Stimulated activated naive B cell treated with anti-CD40 and anti-IgM and Interleukin-4, amounts not matched to agents 10 μg/mL and 1 μg/mL and 100 μg/mL, for 72 hours (primary cell): ENCODE measurements at regions not wholly inside any gene's neighbourhood (a gene's known extent, or its start where the extent isn't known, plus 50 kb on each side); places are given as distances from the start of the nearest gene placed in this dataset.
A peak's percentile ranks its signal among the peaks of the same experiment; 100 is the strongest.
"Not testable (repeated sequence)": the region's sequence is repeated elsewhere in the genome, so short reads cannot be mapped to it uniquely, and the experiment has no call there.

ENCODE experiments used
- ATAC-seq, 2 donors: fragments of 150-1000 bp; cut with Tn5 transposase; replicated peaks; 2 replicates each; pipeline ENCODE4 v1.10.0; 2021; ENCODE audit warnings: moderate library complexity in 1 of 2
- DNase-seq: peaks from one replicate; pipeline ENCODE4 v3.0.0; 2021
- H3K27ac Mint-ChIP-seq: one replicate; pipeline ENCODE4 v1.8.0; 2022; ENCODE audit warnings: mild to moderate bottlenecking, mixed read lengths
- H3K27me3 Mint-ChIP-seq, 2 donors: one replicate each; pipeline ENCODE4 v1.8.0; 2022; ENCODE audit warnings: mixed read lengths in 2 of 2
- H3K36me3 Mint-ChIP-seq, 2 donors: one replicate each; pipeline ENCODE4 v1.8.0; 2022; ENCODE audit warnings: mixed read lengths in 2 of 2, mild to moderate bottlenecking in 1 of 2
- H3K4me1 Mint-ChIP-seq, 2 donors: one replicate each; pipeline ENCODE4 v1.8.0; 2022; ENCODE audit warnings: mixed read lengths in 2 of 2, mild to moderate bottlenecking in 1 of 2
- H3K4me3 Mint-ChIP-seq, 2 donors: one replicate each; pipeline ENCODE4 v1.8.0; 2022; ENCODE audit warnings: mild to moderate bottlenecking in 2 of 2, mixed read lengths in 2 of 2, moderate library complexity in 1 of 2
- H3K9me3 Mint-ChIP-seq, 2 donors: one replicate each; pipeline ENCODE4 v1.8.0; 2022; ENCODE audit warnings: mixed read lengths in 2 of 2, mild to moderate bottlenecking in 1 of 2

DNA sequence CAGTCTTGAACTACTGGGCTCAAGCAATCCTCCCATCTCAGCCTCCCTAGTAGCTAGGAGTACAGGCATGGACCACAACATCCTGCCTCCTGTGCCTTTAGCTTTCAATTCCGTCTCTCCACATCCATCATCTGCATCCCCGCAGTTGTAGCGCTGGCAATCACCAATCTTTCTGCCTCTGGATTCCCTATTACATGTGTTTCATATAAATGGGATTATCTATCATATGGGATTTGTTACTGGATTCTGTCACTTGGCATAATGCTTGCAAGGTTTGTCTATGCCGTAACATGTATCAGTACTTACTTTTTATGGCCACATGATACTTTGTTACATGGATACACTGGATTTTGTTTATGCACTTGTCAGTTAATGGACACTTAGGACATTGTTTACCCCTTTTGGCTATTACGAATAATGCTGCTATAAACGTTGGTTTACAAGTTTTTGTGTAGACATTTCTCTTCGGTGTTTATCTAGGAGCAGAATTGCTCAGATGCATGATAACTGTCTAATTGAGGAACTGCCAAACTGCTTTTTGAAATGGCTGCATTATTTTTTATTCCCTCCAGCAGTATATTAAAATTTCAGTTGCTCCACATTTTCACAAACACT lies 1223.9 kb downstream of the FOXD4L5 start:
- Mint-ChIP-seq H3K9me3 (peaks cover 0 to 6% of the 10 kb centered on the region in 2 donors), H3K27ac (no peak overlapping the region), H3K4me1 (no peaks in the 10 kb centered on the region), H3K27me3 (no peaks in the 10 kb centered on the region), H3K36me3 (no peaks in the 10 kb centered on the region), H3K4me3 (no peak overlapping the region)
- ATAC-seq (no peak), DNase-seq (no peak)

DNA sequence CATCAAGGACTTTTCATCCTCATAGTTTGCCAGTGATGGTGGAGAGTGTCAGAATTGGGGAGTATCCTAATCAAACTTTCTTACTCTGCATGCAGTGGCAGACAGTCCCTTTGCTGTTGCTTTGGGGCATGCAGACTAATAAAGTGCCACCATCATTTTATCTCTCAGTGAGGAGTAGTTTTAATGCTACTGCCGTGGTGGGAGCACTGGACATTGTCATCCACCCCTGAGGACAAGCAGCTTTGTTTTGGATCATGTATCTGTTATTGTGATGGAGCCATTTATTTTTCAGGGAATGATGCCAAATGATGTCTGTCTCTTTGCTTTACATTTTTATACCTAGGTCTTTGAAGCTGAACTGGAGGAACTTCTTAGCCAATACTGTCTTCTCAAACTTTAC lies 1226.9 kb downstream of the FOXD4L5 start:
- not testable (repeated sequence) for DNase-seq, H3K27ac Mint-ChIP-seq, H3K36me3 Mint-ChIP-seq, H3K9me3 Mint-ChIP-seq, ATAC-seq, H3K4me1 Mint-ChIP-seq, H3K4me3 Mint-ChIP-seq, H3K27me3 Mint-ChIP-seq

DNA sequence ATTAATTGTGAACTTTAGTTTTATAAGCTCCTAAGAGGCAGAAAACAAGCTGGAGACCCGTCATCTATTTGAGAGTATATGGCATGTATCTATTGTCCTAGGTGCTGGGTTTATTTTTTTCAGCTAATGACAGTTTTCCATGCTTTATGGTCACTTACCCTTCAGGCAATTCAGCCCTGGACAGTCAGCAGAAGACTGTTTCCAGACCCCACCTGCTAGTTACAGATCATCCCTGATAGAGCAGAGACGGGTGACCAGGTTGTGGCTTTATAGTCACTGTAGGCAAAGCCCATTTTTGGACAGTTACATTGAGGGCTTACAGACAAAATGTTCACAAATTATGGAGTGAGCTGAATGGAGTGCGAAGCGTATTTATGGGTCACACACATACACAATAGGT lies 1227.5 kb downstream of the FOXD4L5 start:
- H3K4me3 Mint-ChIP-seq, result no peak overlapping the region
- H3K27me3 Mint-ChIP-seq, result no peaks in the 10 kb centered on the region
- no peak for DNase-seq
- H3K36me3 Mint-ChIP-seq, result no peaks in the 10 kb centered on the region
- H3K27ac Mint-ChIP-seq, result no peak overlapping the region
- H3K9me3 Mint-ChIP-seq, result peaks cover 0 to 3% of the 10 kb centered on the region in 2 donors
- no peaks in the 10 kb centered on the region for H3K4me1 Mint-ChIP-seq
- ATAC-seq, result no peak

DNA sequence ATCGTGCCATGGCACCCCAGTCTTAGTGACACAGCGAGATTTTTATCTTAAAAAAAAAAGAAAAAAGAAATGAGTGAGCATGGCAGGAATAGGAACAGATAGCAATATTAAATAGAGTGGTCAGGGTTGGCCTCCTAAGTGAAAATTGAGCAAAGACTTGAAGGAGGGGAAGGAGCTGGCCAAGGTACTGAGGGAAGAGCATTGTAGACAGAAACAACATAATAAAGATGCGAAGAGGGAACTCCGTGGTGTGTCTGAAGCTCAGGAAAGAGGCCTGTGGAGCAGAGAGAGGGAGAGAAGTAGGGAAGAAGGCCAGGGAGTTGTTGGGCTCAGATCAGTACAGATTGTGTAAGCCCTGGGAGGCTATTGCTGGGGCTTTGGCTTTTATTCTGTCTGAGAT lies 1256.1 kb downstream of the FOXD4L5 start:
- not testable (repeated sequence) for DNase-seq, H3K9me3 Mint-ChIP-seq, H3K4me1 Mint-ChIP-seq, ATAC-seq, H3K36me3 Mint-ChIP-seq, H3K27me3 Mint-ChIP-seq, H3K27ac Mint-ChIP-seq, H3K4me3 Mint-ChIP-seq

DNA sequence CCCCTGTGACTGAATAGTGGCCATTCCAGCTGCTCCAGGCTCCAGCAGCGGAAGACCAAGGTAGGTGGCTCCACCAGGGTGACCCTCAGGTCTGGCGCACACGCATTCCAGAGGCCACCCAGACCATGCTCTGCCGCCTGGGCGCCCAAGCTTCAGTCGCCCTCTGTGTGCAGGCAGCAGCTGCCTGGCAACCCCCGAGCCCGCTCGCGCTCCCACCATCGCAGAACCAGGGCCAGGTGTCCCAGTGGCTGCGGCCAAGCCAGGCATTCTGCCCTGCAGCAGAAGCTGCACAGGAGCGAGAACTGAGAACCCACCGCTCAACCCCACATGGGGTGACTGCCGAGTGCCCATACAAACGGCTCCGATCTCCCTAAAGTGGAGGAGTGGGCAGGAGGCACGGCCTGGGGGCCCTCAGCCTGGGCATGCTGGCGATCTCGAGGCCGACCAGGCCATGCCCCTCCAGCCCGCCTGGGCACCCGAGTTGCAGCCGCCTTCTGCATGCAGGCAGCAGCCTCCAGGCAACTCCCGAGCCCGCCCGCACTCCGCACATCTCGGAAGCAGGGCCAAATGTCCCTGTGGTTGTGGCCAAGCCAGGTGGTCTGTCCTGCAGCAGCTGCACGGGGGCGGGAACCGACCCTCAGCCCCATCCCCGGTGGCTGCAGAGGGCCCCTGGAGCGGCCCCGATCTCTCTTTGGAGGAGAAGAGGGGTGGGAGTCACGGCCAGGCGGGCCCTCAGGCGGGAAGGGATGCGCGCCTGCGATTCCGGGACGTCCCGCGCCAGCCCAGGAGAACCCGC lies 1264.1 kb downstream of the FOXD4L5 start:
- H3K4me3 Mint-ChIP-seq, DNase-seq, H3K27me3 Mint-ChIP-seq, H3K27ac Mint-ChIP-seq, H3K4me1 Mint-ChIP-seq, H3K36me3 Mint-ChIP-seq, H3K9me3 Mint-ChIP-seq, ATAC-seq: not testable (repeated sequence)

DNA sequence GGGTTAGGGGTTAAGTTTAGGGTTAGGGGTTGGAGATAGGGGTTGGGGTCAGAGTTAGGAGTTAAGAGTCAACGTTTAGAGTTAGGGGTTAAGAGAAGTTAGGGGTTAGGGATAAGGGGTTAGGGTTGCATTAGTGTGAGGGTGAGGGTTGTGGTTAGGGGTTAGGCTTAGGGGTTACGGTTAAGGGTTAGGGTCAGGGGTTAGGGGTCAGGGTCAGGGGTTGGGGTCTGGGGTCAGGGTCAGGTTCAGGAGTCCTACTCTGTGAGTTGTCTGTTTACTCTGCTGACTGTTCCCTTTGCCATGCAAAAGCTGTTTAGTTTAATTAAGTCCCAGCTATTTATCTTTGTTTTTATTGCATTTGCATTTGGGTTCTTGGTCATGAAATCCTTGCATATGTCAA lies 1267.3 kb downstream of the FOXD4L5 start:
- not testable (repeated sequence) for H3K4me3 Mint-ChIP-seq, H3K36me3 Mint-ChIP-seq, ATAC-seq, H3K4me1 Mint-ChIP-seq, H3K27me3 Mint-ChIP-seq, DNase-seq, H3K9me3 Mint-ChIP-seq, H3K27ac Mint-ChIP-seq

DNA sequence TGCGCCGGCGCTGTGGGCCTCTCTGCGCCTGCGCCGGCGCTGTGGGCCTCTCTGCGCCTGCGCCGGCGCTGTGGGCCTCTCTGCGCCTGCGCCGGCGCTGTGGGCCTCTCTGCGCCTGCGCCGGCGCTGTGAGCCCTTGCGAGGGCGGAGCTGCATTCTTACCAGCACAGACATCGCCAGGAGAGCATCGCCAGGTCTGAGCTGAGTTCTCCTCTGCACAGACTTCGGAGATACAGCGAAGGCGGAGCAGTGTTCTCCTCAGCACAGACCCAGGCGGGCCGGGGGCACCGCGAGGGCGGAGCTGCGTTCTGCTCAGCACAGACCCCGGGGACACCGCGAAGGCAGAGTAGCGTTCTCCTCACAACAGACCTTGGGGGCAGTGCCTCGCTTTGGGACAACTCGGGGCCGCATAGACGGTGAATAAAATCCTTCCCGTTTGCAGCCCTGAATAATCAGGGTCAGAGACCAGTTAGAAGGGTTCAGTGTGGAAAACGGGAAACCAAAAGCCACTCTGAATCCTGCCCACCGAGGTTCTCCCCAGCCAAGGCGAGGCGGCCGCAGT lies 1268.1 kb downstream of the FOXD4L5 start:
- DNase-seq, H3K36me3 Mint-ChIP-seq, H3K9me3 Mint-ChIP-seq, ATAC-seq, H3K4me1 Mint-ChIP-seq, H3K27me3 Mint-ChIP-seq: not testable (repeated sequence)
- peak overlapping the region; percentile 58 to 78 for H3K4me3 Mint-ChIP-seq
- H3K27ac Mint-ChIP-seq, result peak overlapping the region; percentile 71

DNA sequence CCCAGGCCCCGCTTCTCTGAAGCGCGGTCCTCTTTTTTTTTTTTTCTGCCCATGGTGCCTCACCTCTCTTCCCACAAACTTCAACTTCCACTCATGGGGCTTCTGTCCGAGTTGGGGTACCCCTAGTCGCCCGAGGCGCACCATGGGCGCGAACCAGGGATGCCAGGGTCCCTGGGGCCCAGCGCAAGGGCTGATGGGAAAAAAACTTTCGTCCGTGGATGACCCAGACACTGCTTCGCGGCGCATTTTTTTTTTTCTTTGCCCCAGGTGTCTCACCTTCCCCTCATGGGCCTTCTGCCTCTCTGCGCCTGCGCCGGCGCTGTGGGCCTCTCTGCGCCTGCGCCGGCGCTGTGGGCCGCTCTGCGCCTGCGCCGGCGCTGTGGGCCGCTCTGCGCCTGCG lies 1268.8 kb downstream of the FOXD4L5 start:
- peak overlapping the region; percentile 74 to 75 for H3K4me3 Mint-ChIP-seq
- peak overlapping the region; percentile 86 for H3K27ac Mint-ChIP-seq
- not testable (repeated sequence) for H3K36me3 Mint-ChIP-seq, H3K9me3 Mint-ChIP-seq, H3K27me3 Mint-ChIP-seq, ATAC-seq, H3K4me1 Mint-ChIP-seq, DNase-seq

DNA sequence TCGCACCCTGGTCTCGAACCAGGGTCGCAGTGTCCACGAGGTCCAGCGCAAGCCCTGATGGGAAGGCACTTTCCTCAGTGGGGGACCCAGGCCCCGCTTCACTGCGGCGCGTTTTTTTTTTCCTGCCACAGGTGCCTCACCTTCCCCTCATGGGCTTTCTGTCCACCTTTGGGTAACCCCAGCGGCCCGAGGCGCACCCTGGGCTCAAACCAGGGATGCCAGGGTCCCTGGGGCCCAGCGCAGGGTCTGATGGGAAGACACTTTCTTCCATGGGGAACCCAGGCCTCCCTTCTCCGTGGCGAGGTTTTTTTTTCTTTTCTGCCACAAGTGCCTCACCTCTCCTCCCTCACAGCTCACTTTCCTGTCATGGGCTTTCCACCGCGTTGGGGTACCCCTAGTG lies 1269.9 kb downstream of the FOXD4L5 start:
- Mint-ChIP-seq H3K4me3 (no peak overlapping the region), H3K27me3 (no peaks in the 10 kb centered on the region)

DNA sequence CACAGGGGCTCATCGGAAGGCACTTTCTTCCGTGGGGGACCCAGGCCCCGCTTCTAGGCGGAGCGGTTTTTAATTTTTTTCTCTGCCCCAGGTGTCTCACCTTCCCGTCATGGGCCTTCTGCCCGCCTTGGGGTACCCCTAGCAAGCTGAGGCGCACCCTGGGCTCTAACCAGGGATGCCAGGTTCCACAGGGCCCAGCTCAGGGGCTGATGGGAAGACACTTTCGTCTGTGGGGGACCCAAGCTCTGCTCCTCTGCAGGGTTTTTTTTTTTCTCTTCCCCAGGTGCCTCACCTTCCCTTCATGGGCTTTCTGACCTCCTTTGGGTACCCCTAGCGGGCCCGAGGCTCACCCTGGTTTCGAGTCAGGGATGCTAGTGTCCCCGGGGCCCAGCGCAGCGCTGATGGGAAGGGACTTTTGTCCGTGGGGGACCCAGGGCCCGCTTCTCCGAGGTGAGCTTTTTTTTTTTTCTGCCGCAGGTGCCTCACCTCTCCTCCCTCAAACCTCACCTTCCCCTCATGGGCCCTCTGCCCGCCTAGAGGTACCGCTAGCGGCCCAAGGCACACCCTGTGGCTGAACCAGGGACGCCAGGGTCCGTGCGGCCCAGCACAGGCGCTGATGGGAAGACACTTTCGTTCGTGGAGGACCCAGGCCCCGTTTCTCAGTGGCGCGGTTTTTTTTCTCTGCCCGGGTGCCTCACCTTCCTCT lies 1270.5 kb downstream of the FOXD4L5 start:
- not testable (repeated sequence) for H3K4me1 Mint-ChIP-seq, H3K4me3 Mint-ChIP-seq, H3K9me3 Mint-ChIP-seq, H3K27me3 Mint-ChIP-seq, H3K36me3 Mint-ChIP-seq, ATAC-seq, H3K27ac Mint-ChIP-seq, DNase-seq

More for the DNA sequence above, 1269.9 kb downstream of the FOXD4L5 start:
- H3K4me1 Mint-ChIP-seq, result no peaks in the 10 kb centered on the region
- DNase-seq (no peak), ATAC-seq (no peak)
- no peak overlapping the region for H3K27ac Mint-ChIP-seq
- peaks cover 0 to 1% of the 10 kb centered on the region in 2 donors for H3K36me3 Mint-ChIP-seq
- H3K9me3 Mint-ChIP-seq, result peaks cover 0 to 3% of the 10 kb centered on the region in 2 donors

DNA sequence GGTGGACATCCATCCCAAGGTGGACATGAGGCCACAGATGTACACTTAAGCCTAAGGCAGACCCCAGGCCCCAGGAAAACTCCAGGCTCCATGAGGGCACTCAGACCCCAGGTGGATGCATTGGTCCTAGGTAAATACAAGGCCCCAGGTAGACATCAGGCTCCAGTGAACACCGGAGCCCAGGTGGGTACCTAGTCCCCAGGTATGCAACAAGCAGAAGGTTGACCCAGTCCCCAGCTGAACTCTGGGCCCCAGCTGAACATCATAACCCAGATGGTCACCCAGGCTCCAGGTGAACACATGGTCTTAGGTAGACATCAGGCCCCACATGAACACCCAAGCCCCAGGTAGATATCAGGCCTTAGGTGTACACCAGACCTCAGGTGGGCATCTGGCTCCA lies 1271.9 kb downstream of the FOXD4L5 start:
- not testable (repeated sequence) for H3K4me3 Mint-ChIP-seq, H3K36me3 Mint-ChIP-seq, H3K27ac Mint-ChIP-seq, H3K9me3 Mint-ChIP-seq, DNase-seq, H3K27me3 Mint-ChIP-seq, ATAC-seq, H3K4me1 Mint-ChIP-seq

DNA sequence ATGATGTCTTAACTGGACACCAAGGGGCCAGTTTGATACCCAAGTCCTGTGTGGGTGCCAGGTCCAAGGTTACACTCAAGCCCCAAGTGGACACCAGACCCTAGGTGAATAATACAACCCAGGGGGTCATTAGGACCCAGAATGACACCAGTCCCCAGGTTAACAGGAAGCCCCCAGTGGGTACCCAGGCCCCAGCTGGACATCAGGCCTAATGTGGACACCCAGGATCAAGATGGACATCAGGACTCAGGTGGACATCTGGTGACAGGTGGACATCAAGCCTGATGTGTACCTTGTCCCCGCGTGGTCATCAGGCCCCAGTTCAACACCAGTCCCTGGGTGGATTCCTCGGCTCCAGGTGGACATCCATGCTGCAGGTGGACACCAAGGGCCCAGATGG lies 1273.0 kb downstream of the FOXD4L5 start:
- DNase-seq, H3K27me3 Mint-ChIP-seq, H3K4me1 Mint-ChIP-seq, H3K4me3 Mint-ChIP-seq, H3K27ac Mint-ChIP-seq, H3K9me3 Mint-ChIP-seq, H3K36me3 Mint-ChIP-seq, ATAC-seq: not testable (repeated sequence)

DNA sequence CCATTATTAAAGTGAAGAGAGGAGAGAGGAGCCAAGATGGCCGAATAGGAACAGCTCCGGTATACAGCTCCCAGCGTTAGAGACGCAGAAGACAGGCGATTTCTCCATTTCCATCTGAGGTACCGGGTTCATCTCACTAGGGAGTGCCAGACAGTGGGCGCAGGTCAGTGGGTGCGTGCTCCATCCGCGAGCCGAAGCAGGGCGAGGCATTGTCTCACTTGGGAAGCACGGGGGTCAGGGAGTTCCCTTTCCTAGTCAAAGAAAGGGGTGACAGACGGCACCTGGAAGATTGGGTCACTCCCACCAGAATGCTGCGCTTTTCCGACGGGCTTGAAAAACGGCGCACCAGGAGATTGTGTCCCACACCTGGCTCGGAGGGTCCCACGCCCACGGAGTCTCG lies 1305.3 kb downstream of the FOXD4L5 start:
- H3K27ac Mint-ChIP-seq, H3K27me3 Mint-ChIP-seq, H3K9me3 Mint-ChIP-seq, DNase-seq, H3K4me3 Mint-ChIP-seq, ATAC-seq, H3K4me1 Mint-ChIP-seq, H3K36me3 Mint-ChIP-seq: not testable (repeated sequence)
